ENCODE measurements at regions not wholly inside any gene's neighbourhood (a gene's known extent, or its start where the extent isn't known, plus 50 kb on each side); places are given as distances from the start of the nearest gene placed in this dataset.

GRCh38 chr10:130230036-130230435 is 93.8 kb downstream of the GLRX3 start:
- DNase-seq (ENCODE audit: low spot score) = no peak

GRCh38 chr10:130230611-130231010 is 94.4 kb downstream of the GLRX3 start:
- no peak for DNase-seq (ENCODE audit: low spot score)

- no peak for DNase-seq (ENCODE audit: low spot score)
These were observed 95.1 kb downstream of the GLRX3 start for GRCh38 chr10:130231251-130231741.

- DNase-seq (ENCODE audit: low spot score) = no peak
These were observed 96.2 kb downstream of the GLRX3 start for GRCh38 chr10:130232166-130233034.

DNA sequence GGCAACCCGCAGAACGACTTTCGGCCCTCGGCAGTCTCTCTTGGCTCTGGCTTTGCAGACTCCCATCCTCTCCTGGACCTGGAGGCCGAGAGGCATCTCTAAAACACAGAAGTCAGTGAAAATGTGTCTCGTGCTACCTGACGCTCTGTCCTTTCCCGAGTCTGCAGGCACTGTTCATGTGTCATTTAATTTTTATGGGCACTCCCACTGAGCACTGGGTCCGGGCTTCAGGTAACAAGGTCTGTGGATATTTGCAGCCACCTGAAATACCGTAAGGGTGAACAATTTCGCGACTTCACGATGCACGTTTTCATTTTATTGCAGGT is 96.8 kb downstream of the GLRX3 start:
- DNase-seq (ENCODE audit: low spot score) = no peak

DNA sequence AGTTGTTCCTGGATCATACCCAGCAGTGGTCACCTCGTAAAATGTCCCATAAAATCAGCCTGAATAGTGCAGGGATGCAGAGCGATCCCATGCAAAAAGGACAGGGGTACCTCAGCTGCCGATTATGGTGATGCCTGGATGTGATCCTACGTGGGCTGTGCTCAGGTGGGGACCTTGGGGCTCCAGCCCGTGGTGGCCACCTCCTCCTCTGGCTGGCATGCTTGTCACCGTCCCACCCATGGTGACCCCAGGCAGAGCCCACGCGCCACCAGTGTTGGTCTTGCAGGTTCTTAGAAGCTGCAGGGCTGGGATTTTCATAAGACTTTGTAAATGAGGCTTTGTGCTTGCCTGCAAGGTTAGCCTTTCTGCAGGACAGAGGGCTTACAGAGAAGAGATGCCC is 97.2 kb downstream of the GLRX3 start:
- DNase-seq (ENCODE audit: low spot score) = no peak

DNA sequence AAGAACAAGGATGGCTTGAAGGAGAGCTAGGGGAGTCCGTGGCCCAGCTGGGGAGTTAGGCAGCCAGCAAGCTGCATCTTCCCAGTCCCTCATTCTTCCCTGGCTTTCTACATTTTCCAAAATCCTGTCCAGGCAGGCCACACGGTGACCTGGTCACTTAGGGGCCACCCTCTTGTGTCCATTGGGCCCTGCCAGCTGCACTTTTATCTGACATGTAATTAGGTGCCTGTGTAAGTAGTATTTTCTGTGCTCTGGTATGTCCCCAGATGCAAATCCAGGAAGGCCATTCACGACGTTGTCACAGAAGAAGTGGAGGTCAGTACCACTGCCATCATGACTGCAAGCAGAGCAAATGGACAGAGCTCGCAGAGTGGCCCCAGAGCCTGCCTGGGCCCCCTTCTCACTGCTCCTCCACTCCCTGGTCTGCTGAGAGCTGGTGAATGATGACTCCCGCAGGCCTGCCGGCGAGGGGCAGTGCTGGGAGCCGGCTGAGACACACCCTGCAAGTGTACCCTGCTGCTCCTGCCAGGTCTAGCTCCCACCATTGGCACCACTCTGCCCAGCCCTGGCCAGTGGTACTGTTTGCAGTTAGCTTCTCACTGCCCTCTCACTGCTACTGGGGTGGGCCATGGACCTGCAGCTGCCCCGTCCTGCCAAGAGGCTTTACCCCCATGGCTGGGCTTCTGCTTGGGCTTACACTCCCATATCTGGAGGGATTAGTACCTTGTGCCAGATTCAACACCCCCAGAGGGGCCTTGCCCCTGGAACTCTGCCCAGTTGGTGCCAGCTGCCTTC is 98.2 kb downstream of the GLRX3 start:
- DNase-seq (ENCODE audit: low spot score) = no peak

DNA sequence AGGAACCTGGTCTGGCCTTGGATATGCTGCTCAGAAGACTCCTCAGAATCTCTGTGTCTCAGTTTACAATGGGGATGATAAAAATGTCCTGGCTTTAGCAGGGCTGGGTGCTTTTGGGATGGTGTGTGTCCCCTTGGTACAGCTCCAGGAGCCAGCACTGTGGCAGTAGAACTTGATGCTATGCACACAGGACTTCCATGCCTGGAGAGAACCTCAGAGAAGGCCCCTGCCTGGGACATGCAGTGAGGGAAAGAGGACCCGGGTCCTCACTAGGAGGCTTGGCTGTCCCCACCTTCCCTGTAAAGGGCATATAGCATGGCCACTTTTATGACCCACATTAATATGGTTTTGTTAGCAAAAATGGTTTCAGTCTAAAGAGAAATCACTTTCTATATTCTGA is 100.5 kb downstream of the GLRX3 start:
- DNase-seq (ENCODE audit: low spot score) = no peak

DNA sequence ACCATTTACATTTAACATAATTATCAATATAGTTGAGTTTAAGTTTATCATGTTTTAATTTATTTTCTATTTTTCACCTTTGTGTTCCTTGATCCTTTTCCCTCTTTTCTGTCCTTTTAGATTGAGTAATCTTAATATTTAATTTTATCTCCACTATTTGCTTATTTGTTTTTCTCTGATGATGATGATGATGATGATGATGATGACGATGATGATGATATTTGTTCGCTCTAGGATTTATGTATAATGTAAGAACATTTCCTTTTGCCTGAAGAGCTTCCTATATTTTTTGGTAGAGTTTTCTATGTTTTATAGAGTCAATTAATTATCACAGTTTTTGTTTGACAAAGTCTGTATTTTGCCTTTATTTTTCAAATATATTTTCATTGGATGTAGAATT is 104.2 kb downstream of the GLRX3 start:
- DNase-seq (ENCODE audit: low spot score) = no peak

DNA sequence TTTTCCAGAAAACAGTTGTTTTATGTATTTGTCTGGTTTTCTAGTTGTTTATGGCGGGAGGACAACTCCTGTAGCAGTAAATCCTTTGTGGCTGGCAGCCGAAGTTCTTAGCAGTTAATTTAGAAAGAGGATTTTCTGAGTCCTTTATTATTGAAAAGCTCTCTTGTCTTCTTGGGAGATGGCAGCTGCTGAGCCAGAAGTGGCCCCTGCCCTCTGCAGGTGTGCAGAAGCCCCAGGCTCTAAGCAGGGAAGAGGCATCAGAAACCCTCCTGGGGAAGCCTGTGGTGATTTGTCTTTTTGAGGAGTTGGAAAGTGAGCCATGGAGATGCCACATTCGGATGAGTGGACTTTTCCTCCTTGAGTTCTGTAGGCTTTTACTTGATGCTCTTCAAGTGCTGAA is 106.3 kb downstream of the GLRX3 start:
- no peak for DNase-seq (ENCODE audit: low spot score)

GRCh38 chr10:130243015-130243414 is 106.8 kb downstream of the GLRX3 start:
- DNase-seq (ENCODE audit: low spot score) = no peak

DNA sequence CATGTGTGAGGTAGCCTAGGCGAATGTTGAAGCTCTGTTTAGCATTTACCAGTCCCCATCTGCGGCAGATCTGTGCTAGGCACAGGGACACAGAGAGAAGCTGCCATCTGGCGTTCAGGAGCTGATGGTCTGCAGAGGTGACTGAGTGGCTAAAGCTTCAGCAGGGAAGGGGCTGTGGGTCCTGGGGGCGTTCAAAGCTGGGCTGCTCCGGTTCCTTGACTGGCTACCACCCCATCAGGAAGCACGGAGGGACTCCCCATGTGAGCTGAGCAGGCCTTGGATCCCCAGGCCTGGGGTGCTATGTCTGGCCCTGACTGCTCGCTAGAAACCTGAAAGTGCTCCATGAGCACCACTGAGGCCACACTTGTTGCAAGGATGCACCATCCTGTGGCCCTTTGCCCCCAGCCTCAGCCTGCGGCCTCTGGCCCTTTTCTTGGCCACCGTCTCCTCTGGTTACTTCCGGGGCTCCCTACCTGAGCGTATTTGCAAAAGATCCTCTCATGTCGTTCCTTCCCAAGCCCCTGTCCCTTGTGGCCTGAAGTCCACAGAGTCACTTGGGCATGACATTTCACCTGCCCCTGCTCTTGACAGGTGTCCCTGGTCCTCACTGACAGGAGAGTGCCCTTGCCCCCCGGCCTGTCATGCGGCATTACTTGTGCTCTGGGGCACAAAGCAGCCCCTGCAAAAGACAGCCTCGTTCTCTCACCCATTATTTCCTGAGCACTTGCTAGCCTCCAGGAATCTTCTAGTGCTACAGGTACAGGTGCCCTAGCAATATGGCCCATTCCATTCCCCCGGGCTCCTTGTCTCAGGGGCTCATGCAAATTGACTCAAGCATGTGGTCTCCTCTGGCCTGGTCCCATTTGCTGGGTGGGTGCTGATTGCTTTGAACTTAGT is 108.1 kb downstream of the GLRX3 start:
- DNase-seq (ENCODE audit: low spot score) = no peak

DNA sequence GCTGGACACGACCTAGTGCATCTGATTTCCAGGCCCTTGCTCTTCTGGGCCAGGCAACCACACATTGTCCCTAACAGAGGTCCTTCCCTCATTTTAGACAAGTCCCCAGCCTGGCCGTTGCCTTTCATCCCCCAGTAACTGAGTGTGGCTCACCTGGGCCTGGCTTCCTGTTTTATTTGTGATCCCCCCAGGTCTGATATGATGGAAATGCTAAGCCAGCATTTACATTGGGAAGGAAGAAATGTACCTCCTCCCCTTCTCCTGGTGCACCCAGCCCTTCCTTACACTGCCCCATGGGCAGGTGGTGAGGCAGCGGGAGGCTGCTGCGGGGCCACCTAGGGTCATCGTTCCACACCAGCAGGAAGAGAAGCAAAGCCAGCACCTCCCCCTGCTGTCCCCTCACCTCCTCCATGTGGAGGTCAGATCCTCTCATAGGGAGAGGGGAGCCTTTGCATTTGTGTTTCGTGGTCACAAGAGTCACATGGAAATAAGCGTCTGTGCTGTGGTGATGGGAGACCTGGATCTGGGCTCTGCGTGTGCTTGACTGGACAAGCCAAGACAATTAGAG is 108.8 kb downstream of the GLRX3 start:
- DNase-seq (ENCODE audit: low spot score) = no peak

DNA sequence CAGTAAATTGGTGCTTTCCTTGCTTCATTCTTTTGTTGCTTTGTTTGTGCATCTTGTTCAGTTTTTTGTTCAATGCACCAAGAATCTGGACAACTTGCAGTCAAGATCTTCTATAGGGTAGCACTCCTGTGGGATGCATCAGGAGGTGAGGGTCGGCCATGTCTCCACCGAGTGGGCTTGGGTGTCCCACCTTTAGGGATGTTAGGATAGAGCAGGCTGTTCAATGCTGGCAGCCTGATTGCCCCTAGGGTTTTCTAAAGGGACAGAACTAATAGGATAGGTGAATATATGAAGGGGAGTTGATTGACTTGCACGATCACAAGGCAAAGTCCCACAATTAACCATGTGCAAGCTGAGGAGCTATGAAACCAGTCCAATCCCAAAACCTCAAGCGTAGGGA is 109.9 kb downstream of the GLRX3 start:
- no peak for DNase-seq (ENCODE audit: low spot score)

DNA sequence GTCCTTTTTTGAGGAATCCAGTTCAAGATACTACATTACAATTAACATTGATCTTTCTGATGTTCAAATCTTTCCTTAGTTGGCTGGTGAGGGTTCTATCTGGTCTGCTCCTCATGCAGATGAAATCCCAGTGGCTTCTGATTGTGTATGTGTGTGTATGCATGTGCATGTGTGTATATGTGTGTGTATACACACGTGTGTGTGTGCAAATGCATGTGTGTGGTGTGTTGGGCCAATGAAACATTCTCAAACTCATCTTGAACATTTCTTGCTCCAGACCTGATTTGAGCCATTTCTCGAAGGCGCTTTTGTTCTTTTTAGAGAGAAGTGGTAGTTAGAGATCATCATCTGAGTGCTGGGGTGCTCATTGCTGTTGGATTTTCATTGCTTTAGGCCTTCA is 113.9 kb downstream of the GLRX3 start:
- no peak for DNase-seq (ENCODE audit: low spot score)

- DNase-seq (ENCODE audit: low spot score) = no peak
These were observed 115.6 kb downstream of the GLRX3 start for GRCh38 chr10:130251766-130252165.

DNA sequence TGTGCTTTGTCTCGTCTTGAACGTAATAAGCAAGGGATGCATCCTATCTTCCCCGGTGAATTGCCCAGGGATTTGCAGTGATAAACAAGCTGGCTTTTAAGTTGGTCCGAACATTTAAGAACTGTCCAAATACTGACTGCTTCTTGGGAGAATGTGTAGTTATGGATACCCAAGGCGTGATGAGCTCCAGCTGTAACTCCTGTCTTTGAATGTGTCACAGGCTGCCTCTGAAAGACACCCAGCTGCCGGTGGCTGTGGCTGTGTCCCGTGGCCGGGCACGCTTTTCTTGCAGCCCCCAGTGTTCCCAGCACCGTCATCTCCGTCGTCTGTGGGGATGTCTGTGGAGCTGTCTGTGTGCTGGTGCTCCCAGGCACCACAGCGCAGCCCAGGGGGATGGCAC is 118.1 kb downstream of the GLRX3 start:
- DNase-seq (ENCODE audit: low spot score) = no peak

DNA sequence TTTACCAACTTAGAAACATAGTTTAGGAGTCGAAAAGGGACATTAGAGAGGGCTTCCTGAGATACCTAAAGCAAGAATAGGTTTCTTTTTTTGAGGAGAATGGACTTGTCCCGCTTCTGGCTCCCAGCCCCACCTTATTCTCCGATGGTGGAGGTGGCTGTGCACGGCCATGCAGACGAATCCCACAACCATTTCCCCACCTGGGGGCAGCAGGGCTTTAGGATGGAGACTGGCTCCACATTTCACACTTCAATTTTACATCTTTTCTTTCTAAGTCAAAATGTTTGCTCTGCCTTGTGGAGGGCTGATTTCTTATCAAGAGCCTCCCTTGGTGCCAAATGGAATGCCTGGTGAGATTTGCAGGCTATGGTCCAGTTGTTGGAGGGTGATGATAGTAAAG is 118.5 kb downstream of the GLRX3 start:
- no peak for DNase-seq (ENCODE audit: low spot score)

GRCh38 chr10:130255777-130256176 is 119.6 kb downstream of the GLRX3 start:
- DNase-seq (ENCODE audit: low spot score) = no peak

DNA sequence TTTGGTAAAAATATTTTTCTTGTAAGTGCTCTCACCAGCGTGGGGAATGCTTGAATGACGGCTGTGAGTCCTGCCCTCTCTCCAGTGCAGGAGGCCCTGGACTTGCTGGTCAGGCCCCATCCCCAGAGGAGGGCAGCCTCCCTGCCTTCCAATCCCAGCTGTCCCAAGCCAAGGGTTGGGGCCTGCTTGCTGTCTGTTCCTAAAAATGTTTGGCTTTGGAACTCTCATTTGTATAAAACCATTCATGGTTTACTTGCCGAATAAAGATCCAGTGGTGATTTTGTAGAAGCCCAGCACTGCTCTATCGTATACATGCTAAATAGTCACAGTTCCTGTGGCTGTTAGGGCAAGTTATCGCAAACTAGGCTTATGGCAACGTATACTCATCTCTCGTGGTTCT is 121.7 kb downstream of the GLRX3 start:
- no peak for DNase-seq (ENCODE audit: low spot score)

- no peak for DNase-seq (ENCODE audit: low spot score)
These were observed 123.2 kb downstream of the GLRX3 start for GRCh38 chr10:130259380-130259779.

- no peak for DNase-seq (ENCODE audit: low spot score)
These were observed 125.1 kb downstream of the GLRX3 start for GRCh38 chr10:130261306-130261705.
